HUES6 (cell line): ENCODE measurements at regions not wholly inside any gene's neighbourhood (a gene's known extent, or its start where the extent isn't known, plus 50 kb on each side); places are given as distances from the start of the nearest gene placed in this dataset.
A peak's percentile ranks its signal among the peaks of the same experiment; 100 is the strongest.
"Not testable (repeated sequence)": the region's sequence is repeated elsewhere in the genome, so short reads cannot be mapped to it uniquely, and the experiment has no call there.

Experiments
- H3K27ac ChIP-seq: 2 replicates; pipeline ENCODE4 v1.7.0; 2013; ENCODE audit warnings: low read depth, mild to moderate bottlenecking, low read length, inconsistent platforms
- H3K27me3 ChIP-seq: 2 replicates; pipeline ENCODE4 v1.6.1; 2013; ENCODE audit warnings: low read length; ENCODE audit not compliant: control insufficient read depth, insufficient read depth
- H3K36me3 ChIP-seq: 2 replicates; pipeline ENCODE4 v1.6.1; 2013; ENCODE audit warnings: low read length; ENCODE audit not compliant: control insufficient read depth, insufficient read depth
- H3K4me1 ChIP-seq: 2 replicates; pipeline ENCODE4 v1.6.1; 2013; ENCODE audit warnings: low read length; ENCODE audit not compliant: control insufficient read depth, insufficient read depth
- H3K4me3 ChIP-seq: 2 replicates; pipeline ENCODE4 v1.5.1; 2013; ENCODE audit warnings: low read depth, low read length
- H3K9ac ChIP-seq: one replicate; pipeline ENCODE4 v1.6.1; 2013; ENCODE audit warnings: mild to moderate bottlenecking, low read length
- H3K9me3 ChIP-seq: 2 replicates; pipeline ENCODE4 v1.6.1; 2013; ENCODE audit warnings: low read depth, low read length; ENCODE audit not compliant: control insufficient read depth, insufficient read depth

- no peak overlapping the region for H3K9ac ChIP-seq
- no peak overlapping the region for H3K27ac ChIP-seq
- H3K4me3 ChIP-seq = peak overlapping the region; percentile 62
Measured at GRCh38 chr6:27553123-27553904, 80.4 kb upstream of the ZNF184 start.

GRCh38 chr6:27551607-27552006 lies 78.7 kb upstream of the ZNF184 start:
- no peak overlapping the region for H3K9ac ChIP-seq
- H3K4me1 ChIP-seq = no peaks in the 10 kb centered on the region
- H3K36me3 ChIP-seq = no peaks in the 10 kb centered on the region
- peak overlapping the region; percentile 62 for H3K4me3 ChIP-seq
- no peaks in the 10 kb centered on the region for H3K27me3 ChIP-seq
- no peak overlapping the region for H3K27ac ChIP-seq
- H3K9me3 ChIP-seq = no peaks in the 10 kb centered on the region

More at GRCh38 chr6:27553123-27553904, 80.4 kb upstream of the ZNF184 start:
- no peaks in the 10 kb centered on the region for H3K9me3 ChIP-seq
- no peaks in the 10 kb centered on the region for H3K4me1 ChIP-seq
- no peaks in the 10 kb centered on the region for H3K36me3 ChIP-seq
- H3K27me3 ChIP-seq = peaks cover 10% of the 10 kb centered on the region

- H3K9me3 ChIP-seq = no peaks in the 10 kb centered on the region
- no peaks in the 10 kb centered on the region for H3K27me3 ChIP-seq
- H3K36me3 ChIP-seq = no peaks in the 10 kb centered on the region
- H3K9ac ChIP-seq = no peak overlapping the region
- no peak overlapping the region for H3K4me3 ChIP-seq
- H3K27ac ChIP-seq = no peak overlapping the region
- no peaks in the 10 kb centered on the region for H3K4me1 ChIP-seq
Measured at GRCh38 chr6:27550692-27551091, 77.8 kb upstream of the ZNF184 start.

- H3K27me3 ChIP-seq, H3K9me3 ChIP-seq, H3K4me1 ChIP-seq, H3K36me3 ChIP-seq, H3K4me3 ChIP-seq, H3K27ac ChIP-seq, H3K9ac ChIP-seq: not testable (repeated sequence)
Measured at GRCh38 chr6:27549241-27549598, 76.3 kb upstream of the ZNF184 start.

- Histone ChIP-seq H3K27me3 (peaks cover 6% of the 10 kb centered on the region), H3K9ac (peak overlapping the region; percentile 67), H3K36me3 (no peaks in the 10 kb centered on the region), H3K4me1 (no peaks in the 10 kb centered on the region), H3K4me3 (peak overlapping the region; percentile 88), H3K9me3 (no peaks in the 10 kb centered on the region), H3K27ac (no peak overlapping the region)
Measured at GRCh38 chr6:27547157-27548075, 74.5 kb upstream of the ZNF184 start.

GRCh38 chr6:27546522-27546921 lies 73.6 kb upstream of the ZNF184 start:
- H3K4me1 ChIP-seq = 0 out of 2 replicates have a peak, but pooled peaks cover 2% of the 10 kb centered on the region

GRCh38 chr6:27545271-27546046 lies 72.6 kb upstream of the ZNF184 start:
- no peaks in the 10 kb centered on the region for H3K36me3 ChIP-seq
- H3K9ac ChIP-seq = peak overlapping the region; percentile 62
- 0 out of 2 replicates have a peak, but pooled peaks cover 9% of the 10 kb centered on the region for H3K4me1 ChIP-seq
- H3K4me3 ChIP-seq = peak overlapping the region; percentile 84
- H3K27me3 ChIP-seq = peaks cover 8% of the 10 kb centered on the region
- no peak overlapping the region for H3K27ac ChIP-seq
- no peaks in the 10 kb centered on the region for H3K9me3 ChIP-seq

More at GRCh38 chr6:27546522-27546921, 73.6 kb upstream of the ZNF184 start:
- H3K4me3 ChIP-seq = no peak overlapping the region; the same call in 1 of the 2 replicates
- H3K27me3 ChIP-seq = peaks cover 8% of the 10 kb centered on the region
- no peaks in the 10 kb centered on the region for H3K9me3 ChIP-seq
- H3K9ac ChIP-seq = no peak overlapping the region
- no peaks in the 10 kb centered on the region for H3K36me3 ChIP-seq
- no peak overlapping the region for H3K27ac ChIP-seq

GRCh38 chr6:27544612-27545260 lies 71.8 kb upstream of the ZNF184 start:
- Histone ChIP-seq H3K9me3 (no peaks in the 10 kb centered on the region), H3K4me1 (0 out of 2 replicates have a peak, but pooled peaks cover 9% of the 10 kb centered on the region), H3K9ac (peak overlapping the region; percentile 62), H3K36me3 (no peaks in the 10 kb centered on the region), H3K4me3 (peak overlapping the region; percentile 84), H3K27ac (no peak overlapping the region), H3K27me3 (peaks cover 8% of the 10 kb centered on the region)

- peak overlapping the region; percentile 84 for H3K4me3 ChIP-seq
- not testable (repeated sequence) for H3K27ac ChIP-seq
Measured at GRCh38 chr6:27544135-27544534, 71.2 kb upstream of the ZNF184 start.

GRCh38 chr6:27542485-27542884 lies 69.6 kb upstream of the ZNF184 start:
- Histone ChIP-seq H3K27ac (no peak overlapping the region), H3K36me3 (no peaks in the 10 kb centered on the region), H3K9me3 (no peaks in the 10 kb centered on the region), H3K9ac (no peak overlapping the region), H3K4me3 (no peak overlapping the region), H3K27me3 (peaks cover 8% of the 10 kb centered on the region), H3K4me1 (0 out of 2 replicates have a peak, but pooled peaks cover 9% of the 10 kb centered on the region)

More at GRCh38 chr6:27544135-27544534, 71.2 kb upstream of the ZNF184 start:
- not testable (repeated sequence) for H3K4me1 ChIP-seq, H3K9me3 ChIP-seq, H3K36me3 ChIP-seq, H3K27me3 ChIP-seq
- peak overlapping the region; percentile 62 for H3K9ac ChIP-seq
